A673 (cell line): ENCODE measurements at regions not wholly inside any gene's neighbourhood (a gene's known extent, or its start where the extent isn't known, plus 50 kb on each side); places are given as distances from the start of the nearest gene placed in this dataset.

Source experiments
- BruUV-seq: library from RNA; stranded (reverse); fragments of 400-500 nt; replicated peaks from 2 replicates; lab custom pipeline; 2021; lab: Mats Ljungman, UMichigan
- CTCF ChIA-PET: fragments of 300-600 bp; sonication (Branson Sonifier 250); formaldehyde crosslinking; loops from one replicate; lab custom pipeline; 2022; ENCODE audit warnings: antibody characterized with exemption; lab: Charles Lee
- POLR2A ChIA-PET: fragments of 300-600 bp; sonication (Branson Sonifier 250); formaldehyde crosslinking; loops from one replicate; lab custom pipeline; 2022; ENCODE audit warnings: antibody characterized with exemption; ENCODE audit not compliant: low non-redundant PET; lab: Charles Lee
- DNase-seq: peaks from one replicate; pipeline ENCODE4 v3.0.0-alpha.2; 2015; ENCODE audit warnings: low spot score
- H3K27ac ChIP-seq: fragments of 200-600 bp; sonication (generic); 2 replicates; pipeline ENCODE4 v1.5.1; 2016; ENCODE audit warnings: mixed run types, low read depth, mild to moderate bottlenecking, mixed read lengths, antibody characterized with exemption, low read length; ENCODE audit not compliant: poor library complexity, severe bottlenecking
- H3K27me3 ChIP-seq: fragments of 200-600 bp; sonication (generic); replicated peaks from 2 replicates; pipeline ENCODE4 v1.6.1; 2017; ENCODE audit warnings: mixed run types, low read depth, mild to moderate bottlenecking, mixed read lengths, antibody characterized with exemption, low read length; ENCODE audit not compliant: insufficient read depth, poor library complexity
- H3K36me3 ChIP-seq: fragments of 200-600 bp; sonication (generic); 2 replicates; pipeline ENCODE4 v1.6.1; 2016; ENCODE audit warnings: mixed run types, mild to moderate bottlenecking, mixed read lengths, antibody characterized with exemption, low read length; ENCODE audit not compliant: insufficient read depth, poor library complexity, severe bottlenecking
- H3K4me1 ChIP-seq: fragments of 200-600 bp; sonication (generic); 2 replicates; pipeline ENCODE4 v1.6.1; 2017; ENCODE audit warnings: mixed run types, mild to moderate bottlenecking, mixed read lengths, antibody characterized with exemption, low read length; ENCODE audit not compliant: insufficient read depth, poor library complexity, severe bottlenecking
- H3K4me3 ChIP-seq: fragments of 200-600 bp; sonication (generic); 2 replicates; pipeline ENCODE4 v1.5.1; 2016; ENCODE audit warnings: low read depth, mixed run types, mild to moderate bottlenecking, mixed read lengths, low read length; ENCODE audit not compliant: poor library complexity, severe bottlenecking
- H3K9me3 ChIP-seq: fragments of 200-600 bp; sonication (generic); 2 replicates; pipeline ENCODE4 v1.6.1; 2016; ENCODE audit warnings: mixed run types, low read depth, mild to moderate bottlenecking, mixed read lengths, antibody characterized with exemption, low read length; ENCODE audit not compliant: poor library complexity, severe bottlenecking
- EZH2 ChIP-seq: fragments of 200-600 bp; sonication (generic); IDR thresholded peaks from 2 replicates; pipeline ENCODE4 v1.6.1; 2017; ENCODE audit warnings: borderline replicate concordance, low read depth, mild to moderate bottlenecking, mixed read lengths, antibody characterized with exemption, low read length; ENCODE audit not compliant: poor library complexity, severe bottlenecking
- intact Hi-C: fragments of 100-400 bp; cut with micrococcal nuclease; formaldehyde crosslinking; loops from one replicate; pipeline ENCODE4 v1.10.0; 2022; ENCODE audit not compliant: unreplicated experiment
- TF ChIP-seq, protein P1 (sequence below): fragments of 300-800, 200-600 bp; sonication (generic); conservative IDR thresholded peaks from 2 replicates; pipeline ENCODE4 v1.5.1; 2017; ENCODE audit warnings: low read depth, mild to moderate bottlenecking, antibody characterized with exemption, low read length, moderate library complexity, mixed read lengths

DNA sequence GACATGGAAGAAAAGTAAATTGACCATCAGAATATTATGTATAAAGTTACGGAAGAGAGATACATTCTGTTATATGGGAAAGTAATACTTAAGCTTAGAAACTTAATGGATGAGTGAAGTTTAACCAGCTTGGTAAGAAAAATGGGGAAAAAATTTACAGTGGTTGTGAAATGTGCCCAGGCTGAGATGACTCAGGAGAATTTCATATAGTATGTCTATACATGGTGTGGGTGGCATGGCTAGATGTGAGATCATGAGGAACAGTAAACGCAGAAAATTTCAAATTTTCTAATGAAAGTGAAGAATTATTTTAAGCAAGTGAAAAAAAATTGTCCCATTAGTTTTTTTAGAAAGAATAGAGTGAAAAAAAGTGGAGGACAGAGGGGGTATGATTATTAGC, 552.5 kb upstream of the SORCS1 start:
- intact Hi-C loops: no loop called here
- Histone ChIP-seq H3K36me3 (no peaks in the 10 kb centered on the region), H3K4me3 (no peak overlapping the region), H3K9me3 (no peaks in the 10 kb centered on the region), H3K4me1 (no peaks in the 10 kb centered on the region), H3K27me3 (peaks cover 10% of the 10 kb centered on the region), H3K27ac (no peak overlapping the region)
- ChIA-PET CTCF (no interaction called here), POLR2A (no interaction called here)
- no peak for DNase-seq
- no TSS peak for BruUV-seq
- no peak for TF ChIP-seq EZH2
- TF ChIP-seq, protein P1, sequence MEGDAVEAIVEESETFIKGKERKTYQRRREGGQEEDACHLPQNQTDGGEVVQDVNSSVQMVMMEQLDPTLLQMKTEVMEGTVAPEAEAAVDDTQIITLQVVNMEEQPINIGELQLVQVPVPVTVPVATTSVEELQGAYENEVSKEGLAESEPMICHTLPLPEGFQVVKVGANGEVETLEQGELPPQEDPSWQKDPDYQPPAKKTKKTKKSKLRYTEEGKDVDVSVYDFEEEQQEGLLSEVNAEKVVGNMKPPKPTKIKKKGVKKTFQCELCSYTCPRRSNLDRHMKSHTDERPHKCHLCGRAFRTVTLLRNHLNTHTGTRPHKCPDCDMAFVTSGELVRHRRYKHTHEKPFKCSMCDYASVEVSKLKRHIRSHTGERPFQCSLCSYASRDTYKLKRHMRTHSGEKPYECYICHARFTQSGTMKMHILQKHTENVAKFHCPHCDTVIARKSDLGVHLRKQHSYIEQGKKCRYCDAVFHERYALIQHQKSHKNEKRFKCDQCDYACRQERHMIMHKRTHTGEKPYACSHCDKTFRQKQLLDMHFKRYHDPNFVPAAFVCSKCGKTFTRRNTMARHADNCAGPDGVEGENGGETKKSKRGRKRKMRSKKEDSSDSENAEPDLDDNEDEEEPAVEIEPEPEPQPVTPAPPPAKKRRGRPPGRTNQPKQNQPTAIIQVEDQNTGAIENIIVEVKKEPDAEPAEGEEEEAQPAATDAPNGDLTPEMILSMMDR: no peak

DNA sequence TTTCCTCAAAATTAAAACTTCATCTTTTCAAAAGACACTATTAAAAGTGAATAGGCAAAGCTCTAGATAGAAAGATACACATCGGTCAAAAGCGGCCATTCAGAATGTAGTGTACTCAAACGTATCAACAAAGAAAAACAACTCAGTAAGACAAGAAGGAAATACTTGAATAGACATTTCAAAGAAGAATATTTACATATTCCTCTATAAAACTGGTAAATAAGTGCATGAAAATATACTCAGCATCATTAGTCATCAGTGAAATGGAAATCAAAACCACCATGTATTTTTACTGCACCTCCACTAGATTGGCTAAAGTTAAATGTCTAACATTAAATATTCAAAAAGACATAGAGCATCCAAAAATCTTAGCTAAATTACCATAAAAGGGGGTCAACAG, 551.1 kb upstream of the SORCS1 start:
- no peak for DNase-seq
- intact Hi-C loops: no loop called here
- no TSS peak for BruUV-seq
- ChIA-PET CTCF (no interaction called here), POLR2A (no interaction called here)
- TF ChIP-seq, protein P1: no peak
- TF ChIP-seq EZH2: no peak
- no peaks in the 10 kb centered on the region for H3K36me3 ChIP-seq
- H3K27me3 ChIP-seq: peaks cover 10% of the 10 kb centered on the region
- no peaks in the 10 kb centered on the region for H3K9me3 ChIP-seq
- no peak overlapping the region for H3K27ac ChIP-seq
- H3K4me1 ChIP-seq: no peaks in the 10 kb centered on the region
- H3K4me3 ChIP-seq: no peak overlapping the region

DNA sequence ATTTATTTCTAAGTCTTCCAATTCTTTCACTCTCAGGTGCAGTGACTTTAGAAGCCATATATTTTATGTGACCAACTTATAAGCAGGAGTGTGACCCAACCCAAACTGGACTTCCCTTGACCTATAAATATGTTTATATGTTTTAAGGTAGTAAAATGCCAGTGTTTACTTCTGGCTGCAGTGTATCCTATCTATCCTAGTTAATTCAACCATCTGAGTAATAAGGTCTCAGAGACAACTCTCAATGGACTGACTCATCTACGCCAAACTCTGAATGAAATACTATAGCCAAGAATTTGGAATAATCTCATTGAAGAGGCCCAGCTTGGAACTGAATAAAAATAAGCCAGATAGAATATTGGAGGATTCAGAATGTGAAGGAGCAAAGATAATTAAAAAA, 544.5 kb upstream of the SORCS1 start:
- no TSS peak for BruUV-seq
- H3K36me3 ChIP-seq: no peaks in the 10 kb centered on the region
- DNase-seq: no peak
- no peak overlapping the region for H3K27ac ChIP-seq
- CTCF ChIA-PET: no interaction called here
- H3K4me1 ChIP-seq: no peaks in the 10 kb centered on the region
- POLR2A ChIA-PET: no interaction called here
- H3K4me3 ChIP-seq: no peak overlapping the region
- no peak for TF ChIP-seq EZH2
- TF ChIP-seq, protein P1: no peak
- no peaks in the 10 kb centered on the region for H3K9me3 ChIP-seq
- intact Hi-C loops: no loop called here
- H3K27me3 ChIP-seq: peaks cover 8% of the 10 kb centered on the region
